RWPE1 (cell line): ENCODE measurements at regions not wholly inside any gene's neighbourhood (a gene's known extent, or its start where the extent isn't known, plus 50 kb on each side); places are given as distances from the start of the nearest gene placed in this dataset.

ENCODE experiments used
- CTCF ChIA-PET: fragments of 350-600 bp; sonication (Branson Sonifier 250); formaldehyde crosslinking; extraction: SDS; loops from one replicate; lab custom pipeline; 2021; lab: Yijun Ruan, JAX
- POLR2A ChIA-PET: fragments of 400-600 bp; formaldehyde crosslinking; extraction: SDS; loops from one replicate; lab custom pipeline; 2020; ENCODE audit warnings: antibody characterized with exemption; ENCODE audit not compliant: low non-redundant PET; lab: Yijun Ruan, JAX
- DNase-seq: peaks from one replicate; pipeline ENCODE4 v3.0.0; 2012; ENCODE audit warnings: low spot score
- H3K27ac ChIP-seq: fragments of 450-650 bp; 2 replicates; pipeline ENCODE4 v1.5.1; 2017
- CTCF ChIP-seq: fragments of 450-650 bp; conservative IDR thresholded peaks from 2 replicates; pipeline ENCODE4 v1.5.1; 2017; ENCODE audit warnings: low read depth, mild to moderate bottlenecking

- no peak overlapping the region for H3K27ac ChIP-seq
- ChIA-PET CTCF (no interaction called here), POLR2A (no interaction called here)
- TF ChIP-seq CTCF = no peak
- no peak for DNase-seq
These were observed 70.9 kb upstream of the MME start for GRCh38 chr3:155009217-155009616.

- ChIA-PET CTCF (no interaction called here), POLR2A (interaction anchor here (0.6 kb wide), 1 partner anchor 748 kb away, joined by 3 read pairs; no protein-coding TSS in a partner anchor)
- DNase-seq = no peak
- H3K27ac ChIP-seq = no peak overlapping the region
- no peak for TF ChIP-seq CTCF
These were observed 72.4 kb upstream of the MME start for GRCh38 chr3:155007729-155008128.

GRCh38 chr3:155001289-155002010 is 78.7 kb upstream of the MME start:
- ChIA-PET POLR2A (no interaction called here), CTCF (no interaction called here)
- TF ChIP-seq CTCF = no peak
- H3K27ac ChIP-seq = no peak overlapping the region
- DNase-seq = no peak

GRCh38 chr3:154992655-154993054 is 87.5 kb upstream of the MME start:
- TF ChIP-seq CTCF = no peak
- DNase-seq = no peak
- CTCF ChIA-PET = no interaction called here
- no peak overlapping the region for H3K27ac ChIP-seq
- POLR2A ChIA-PET = no interaction called here

GRCh38 chr3:154990543-154990942 is 89.6 kb upstream of the MME start:
- no peak for DNase-seq
- CTCF ChIA-PET = no interaction called here
- POLR2A ChIA-PET = no interaction called here
- H3K27ac ChIP-seq = no peak overlapping the region
- no peak for TF ChIP-seq CTCF

- ChIA-PET POLR2A (no interaction called here), CTCF (interaction anchor here (0.6 kb wide), 1 partner anchor 1334 kb away, joined by 3 read pairs; no protein-coding TSS in a partner anchor)
- DNase-seq = no peak
- no peak for TF ChIP-seq CTCF
- no peak overlapping the region for H3K27ac ChIP-seq
These were observed 92.3 kb upstream of the MME start for GRCh38 chr3:154987846-154988245.
